Endodermal cell (in vitro differentiated cells): ENCODE measurements at regions not wholly inside any gene's neighbourhood (a gene's known extent, or its start where the extent isn't known, plus 50 kb on each side); places are given as distances from the start of the nearest gene placed in this dataset.

Experiments used
- DNase-seq: peaks from one replicate; pipeline ENCODE4 v3.0.0-alpha.2; 2017
- H3K27ac ChIP-seq: 2 replicates; pipeline ENCODE4 v1.5.1; 2013; ENCODE audit warnings: mild to moderate bottlenecking, low read depth, low read length, moderate library complexity
- H3K27me3 ChIP-seq: 2 replicates; pipeline ENCODE4 v1.6.1; 2013; ENCODE audit warnings: mild to moderate bottlenecking, low read length, moderate library complexity; ENCODE audit not compliant: insufficient read depth, control insufficient read depth, poor library complexity, severe bottlenecking
- H3K36me3 ChIP-seq: 2 replicates; pipeline ENCODE4 v1.7.0; 2013; ENCODE audit warnings: mild to moderate bottlenecking, low read length, moderate library complexity; ENCODE audit not compliant: control insufficient read depth, insufficient read depth
- H3K4me1 ChIP-seq: one replicate; pipeline ENCODE4 v1.7.0; 2013; ENCODE audit warnings: low read length; ENCODE audit not compliant: control insufficient read depth, insufficient read depth
- H3K4me3 ChIP-seq: 2 replicates; pipeline ENCODE4 v1.5.1; 2013; ENCODE audit warnings: mild to moderate bottlenecking, low read length, moderate library complexity
- H3K9ac ChIP-seq: 2 replicates; pipeline ENCODE4 v1.6.1; 2013; ENCODE audit warnings: mild to moderate bottlenecking, low read length, moderate library complexity; ENCODE audit not compliant: poor library complexity, severe bottlenecking; ENCODE audit errors: extremely low read depth
- H3K9me3 ChIP-seq: 2 replicates; pipeline ENCODE4 v1.6.1; 2013; ENCODE audit warnings: mild to moderate bottlenecking, low read length, moderate library complexity; ENCODE audit not compliant: control insufficient read depth
- H3K27ac Mint-ChIP-seq: 2 replicates; pipeline ENCODE4 v1.8.0; 2020; ENCODE audit warnings: mixed read lengths
- H3K27me3 Mint-ChIP-seq: 2 replicates; pipeline ENCODE4 v1.8.0; 2021; ENCODE audit warnings: mild to moderate bottlenecking, mixed read lengths; ENCODE audit not compliant: insufficient read depth
- H3K36me3 Mint-ChIP-seq: 2 replicates; pipeline ENCODE4 v1.8.0; 2020; ENCODE audit warnings: low read depth, mixed read lengths
- H3K4me1 Mint-ChIP-seq: 2 replicates; pipeline ENCODE4 v1.8.0; 2020; ENCODE audit warnings: mixed read lengths
- H3K4me3 Mint-ChIP-seq: 2 replicates; pipeline ENCODE4 v1.8.0; 2020; ENCODE audit warnings: mild to moderate bottlenecking, moderate library complexity, mixed read lengths
- H3K9me3 Mint-ChIP-seq: 2 replicates; pipeline ENCODE4 v1.8.0; 2020; ENCODE audit warnings: mild to moderate bottlenecking, mixed read lengths
- WGBS, 2 experiments: methylation state at CpG; one replicate each; pipeline versions ENCODE4 v1.1.5 to v1.1.7; 2013; ENCODE audit warnings: missing lambda C conversion rate in 2 of 2, mixed read lengths in 1 of 2; ENCODE audit not compliant: insufficient coverage in 1 of 2, insufficient read length in 1 of 2; 5-methylcytosine and 5-hydroxymethylcytosine counted together
- TF ChIP-seq, protein P1 (sequence below): fragments of 200-600 bp; sonication (generic); conservative IDR thresholded peaks from 2 replicates; pipeline ENCODE4 v1.5.0; 2021; ENCODE audit warnings: antibody characterized with exemption, mild to moderate bottlenecking

- Histone ChIP-seq H3K27ac (no peak overlapping the region), H3K4me3 (no peak overlapping the region), H3K27me3 (no peaks in the 10 kb centered on the region), H3K9ac (no peak overlapping the region), H3K36me3 (no peaks in the 10 kb centered on the region), H3K9me3 (peaks cover 61% of the 10 kb centered on the region), H3K4me1 (no peaks in the 10 kb centered on the region)
- Mint-ChIP-seq H3K4me1 (no peaks in the 10 kb centered on the region), H3K9me3 (peaks cover 83% of the 10 kb centered on the region), H3K36me3 (no peaks in the 10 kb centered on the region), H3K27me3 (no peaks in the 10 kb centered on the region), H3K4me3 (no peak overlapping the region), H3K27ac (no peak overlapping the region)
- TF ChIP-seq, protein P1, sequence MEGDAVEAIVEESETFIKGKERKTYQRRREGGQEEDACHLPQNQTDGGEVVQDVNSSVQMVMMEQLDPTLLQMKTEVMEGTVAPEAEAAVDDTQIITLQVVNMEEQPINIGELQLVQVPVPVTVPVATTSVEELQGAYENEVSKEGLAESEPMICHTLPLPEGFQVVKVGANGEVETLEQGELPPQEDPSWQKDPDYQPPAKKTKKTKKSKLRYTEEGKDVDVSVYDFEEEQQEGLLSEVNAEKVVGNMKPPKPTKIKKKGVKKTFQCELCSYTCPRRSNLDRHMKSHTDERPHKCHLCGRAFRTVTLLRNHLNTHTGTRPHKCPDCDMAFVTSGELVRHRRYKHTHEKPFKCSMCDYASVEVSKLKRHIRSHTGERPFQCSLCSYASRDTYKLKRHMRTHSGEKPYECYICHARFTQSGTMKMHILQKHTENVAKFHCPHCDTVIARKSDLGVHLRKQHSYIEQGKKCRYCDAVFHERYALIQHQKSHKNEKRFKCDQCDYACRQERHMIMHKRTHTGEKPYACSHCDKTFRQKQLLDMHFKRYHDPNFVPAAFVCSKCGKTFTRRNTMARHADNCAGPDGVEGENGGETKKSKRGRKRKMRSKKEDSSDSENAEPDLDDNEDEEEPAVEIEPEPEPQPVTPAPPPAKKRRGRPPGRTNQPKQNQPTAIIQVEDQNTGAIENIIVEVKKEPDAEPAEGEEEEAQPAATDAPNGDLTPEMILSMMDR, result no peak
- no peak for DNase-seq
Observed at GRCh38 chr10:37667736-37668135, 189.7 kb downstream of the ZNF248 start.

DNA sequence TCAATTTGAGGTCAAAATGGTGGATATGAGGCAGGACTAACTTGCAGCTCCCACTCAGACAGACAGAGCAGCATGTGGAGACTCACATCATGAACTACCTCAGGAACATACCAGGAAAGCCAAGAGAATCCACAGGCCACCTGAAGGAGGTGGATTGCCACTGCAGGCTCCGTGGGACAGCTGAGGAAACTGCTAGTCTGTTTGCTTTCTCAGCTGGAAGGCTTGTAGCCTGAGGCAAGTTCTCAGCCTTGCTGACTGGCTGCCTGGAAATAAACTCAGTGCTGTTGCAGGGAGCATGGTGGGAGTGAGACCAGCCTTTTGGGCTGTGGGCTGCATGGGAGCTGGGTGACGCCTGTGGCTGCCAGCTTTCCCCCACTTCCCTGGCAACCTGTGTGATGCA lies 202.9 kb downstream of the ZNF248 start:
- no peaks in the 10 kb centered on the region for H3K27me3 ChIP-seq
- peaks cover 85% of the 10 kb centered on the region for H3K9me3 ChIP-seq
- H3K27ac Mint-ChIP-seq, result no peak overlapping the region
- no peaks in the 10 kb centered on the region for H3K36me3 Mint-ChIP-seq
- H3K4me3 ChIP-seq, result no peak overlapping the region
- H3K4me1 ChIP-seq, result no peaks in the 10 kb centered on the region
- H3K36me3 ChIP-seq, result no peaks in the 10 kb centered on the region
- no peak for DNase-seq
- whole genome bisulfite sequencing, 2 experiments, result 63% methylated on average over 2 of the region's 2 CpGs; no CpG with 5 or more reads in 1 of the 2 experiments
- TF ChIP-seq, protein P1, result no peak
- H3K9me3 Mint-ChIP-seq, result peaks cover 97% of the 10 kb centered on the region
- no peaks in the 10 kb centered on the region for H3K4me1 Mint-ChIP-seq
- no peak overlapping the region for H3K4me3 Mint-ChIP-seq
- H3K27ac ChIP-seq, result no peak overlapping the region
- no peak overlapping the region for H3K9ac ChIP-seq
- H3K27me3 Mint-ChIP-seq, result no peaks in the 10 kb centered on the region

DNA sequence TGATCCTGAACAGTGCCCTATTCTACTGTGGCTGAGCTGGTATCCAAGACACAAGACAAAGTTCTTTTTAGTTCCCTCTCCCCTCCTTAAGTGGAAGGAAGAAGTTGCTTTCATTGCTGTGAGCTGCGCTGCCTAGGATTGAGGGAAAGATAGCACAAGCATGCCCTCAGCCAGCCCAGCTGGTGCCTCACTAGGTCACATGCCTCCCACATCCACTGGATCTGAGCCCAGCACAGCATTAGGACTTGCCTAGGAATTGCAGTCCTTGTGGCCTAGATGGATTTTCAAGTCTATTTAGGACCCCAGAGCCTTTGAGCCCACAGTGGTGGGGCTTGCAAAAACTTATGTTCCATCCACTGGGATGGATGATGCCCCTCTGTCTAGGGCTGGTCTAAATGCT lies 214.2 kb downstream of the ZNF248 start:
- no peak overlapping the region for H3K9ac ChIP-seq
- peaks cover 81% of the 10 kb centered on the region for H3K9me3 Mint-ChIP-seq
- H3K27me3 ChIP-seq, result no peaks in the 10 kb centered on the region
- no peak for DNase-seq
- no peaks in the 10 kb centered on the region for H3K36me3 ChIP-seq
- H3K27me3 Mint-ChIP-seq, result no peaks in the 10 kb centered on the region
- H3K4me1 ChIP-seq, result no peaks in the 10 kb centered on the region
- H3K27ac Mint-ChIP-seq, result no peak overlapping the region
- no peaks in the 10 kb centered on the region for H3K36me3 Mint-ChIP-seq
- H3K4me3 Mint-ChIP-seq, result no peak overlapping the region
- TF ChIP-seq, protein P1, result no peak
- WGBS, 2 experiments, result 56% methylated on average over 1 of the region's 1 CpG; no CpG with 5 or more reads in 1 of the 2 experiments
- peaks cover 52% of the 10 kb centered on the region for H3K9me3 ChIP-seq
- no peak overlapping the region for H3K4me3 ChIP-seq
- H3K27ac ChIP-seq, result no peak overlapping the region
- H3K4me1 Mint-ChIP-seq, result no peaks in the 10 kb centered on the region
